SU-DHL-6 (cell line): ENCODE measurements at regions not wholly inside any gene's neighbourhood (a gene's known extent, or its start where the extent isn't known, plus 50 kb on each side); places are given as distances from the start of the nearest gene placed in this dataset.

Source experiments
- EZH2phosphoT487 ChIP-seq: fragments of 200-600 bp; sonication (generic), shearing (Covaris generic); conservative IDR thresholded peaks from 2 replicates; pipeline ENCODE4 v1.6.1; 2018; ENCODE audit warnings: mild to moderate bottlenecking, antibody characterized with exemption, low read length, moderate library complexity, mixed read lengths
- TF ChIP-seq, protein P1 (sequence below): fragments of 200-600 bp; sonication (generic); IDR thresholded peaks from one replicate; pipeline ENCODE4 v1.5.1; 2017; ENCODE audit warnings: antibody characterized with exemption, mild to moderate bottlenecking, low read length, moderate library complexity; ENCODE audit not compliant: insufficient read depth, poor library complexity, severe bottlenecking

GRCh38 chr7:123400196-123400595 lies 134.2 kb downstream of the IQUB start:
- TF ChIP-seq, protein P1, sequence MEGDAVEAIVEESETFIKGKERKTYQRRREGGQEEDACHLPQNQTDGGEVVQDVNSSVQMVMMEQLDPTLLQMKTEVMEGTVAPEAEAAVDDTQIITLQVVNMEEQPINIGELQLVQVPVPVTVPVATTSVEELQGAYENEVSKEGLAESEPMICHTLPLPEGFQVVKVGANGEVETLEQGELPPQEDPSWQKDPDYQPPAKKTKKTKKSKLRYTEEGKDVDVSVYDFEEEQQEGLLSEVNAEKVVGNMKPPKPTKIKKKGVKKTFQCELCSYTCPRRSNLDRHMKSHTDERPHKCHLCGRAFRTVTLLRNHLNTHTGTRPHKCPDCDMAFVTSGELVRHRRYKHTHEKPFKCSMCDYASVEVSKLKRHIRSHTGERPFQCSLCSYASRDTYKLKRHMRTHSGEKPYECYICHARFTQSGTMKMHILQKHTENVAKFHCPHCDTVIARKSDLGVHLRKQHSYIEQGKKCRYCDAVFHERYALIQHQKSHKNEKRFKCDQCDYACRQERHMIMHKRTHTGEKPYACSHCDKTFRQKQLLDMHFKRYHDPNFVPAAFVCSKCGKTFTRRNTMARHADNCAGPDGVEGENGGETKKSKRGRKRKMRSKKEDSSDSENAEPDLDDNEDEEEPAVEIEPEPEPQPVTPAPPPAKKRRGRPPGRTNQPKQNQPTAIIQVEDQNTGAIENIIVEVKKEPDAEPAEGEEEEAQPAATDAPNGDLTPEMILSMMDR = no peak
- TF ChIP-seq EZH2phosphoT487 = no peak
